ENCODE measurements at regions not wholly inside any gene's neighbourhood (a gene's known extent, or its start where the extent isn't known, plus 50 kb on each side); places are given as distances from the start of the nearest gene placed in this dataset.
"Not testable (repeated sequence)": the region's sequence is repeated elsewhere in the genome, so short reads cannot be mapped to it uniquely, and the experiment has no call there.

DNA sequence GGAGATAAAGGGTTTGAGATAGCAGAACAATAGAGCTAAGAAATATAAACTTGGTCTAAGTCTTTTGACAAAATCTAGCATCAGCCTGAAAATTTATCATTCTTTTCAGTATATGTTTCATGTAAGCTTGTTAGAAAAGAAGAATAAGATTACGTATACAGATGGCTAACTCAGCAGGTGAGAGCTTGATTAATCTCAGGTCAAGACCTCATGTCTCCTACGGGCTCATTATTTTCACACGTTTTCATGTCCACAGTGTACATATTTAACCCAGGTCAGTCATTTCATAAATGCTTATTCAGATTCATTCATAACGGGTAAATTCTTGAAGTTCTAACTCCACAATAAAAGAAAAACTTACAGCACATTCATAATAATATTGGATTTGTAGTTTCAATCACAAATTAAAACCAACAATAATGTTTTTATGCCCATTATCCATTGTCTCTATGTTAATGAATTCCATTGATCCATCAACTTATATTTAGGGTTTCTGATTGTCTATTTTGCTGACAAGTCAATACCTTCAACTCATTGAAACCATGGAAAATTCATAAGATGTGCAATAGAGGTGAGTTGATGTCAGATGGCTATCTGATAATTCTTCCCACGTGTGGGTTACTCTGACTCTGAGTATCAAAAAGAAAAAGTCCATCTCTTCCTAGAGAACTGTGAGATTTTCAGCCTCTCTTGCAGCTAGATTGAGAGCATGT, 102.6 kb downstream of the CASP12 start:
- Mint-ChIP-seq H3K27ac (no peak overlapping the region), H3K4me3 (no peak overlapping the region), H3K36me3 (ENCODE audit: low read depth) (peaks cover 20% of the 10 kb centered on the region), H3K27me3 (no peaks in the 10 kb centered on the region), H3K4me1 (peaks cover 27% of the 10 kb centered on the region), H3K9me3 (peaks cover 16% of the 10 kb centered on the region)
- DNase-seq: no peak
- ChIA-PET POLR2A (interaction anchor here (1.0 kb wide), 1 partner anchor 90 kb away, joined by 4 read pairs; no protein-coding TSS in a partner anchor), CTCF (interaction anchor here (1.0 kb wide), 1 partner anchor 77 kb away, joined by 3 read pairs; no protein-coding TSS in a partner anchor)

DNA sequence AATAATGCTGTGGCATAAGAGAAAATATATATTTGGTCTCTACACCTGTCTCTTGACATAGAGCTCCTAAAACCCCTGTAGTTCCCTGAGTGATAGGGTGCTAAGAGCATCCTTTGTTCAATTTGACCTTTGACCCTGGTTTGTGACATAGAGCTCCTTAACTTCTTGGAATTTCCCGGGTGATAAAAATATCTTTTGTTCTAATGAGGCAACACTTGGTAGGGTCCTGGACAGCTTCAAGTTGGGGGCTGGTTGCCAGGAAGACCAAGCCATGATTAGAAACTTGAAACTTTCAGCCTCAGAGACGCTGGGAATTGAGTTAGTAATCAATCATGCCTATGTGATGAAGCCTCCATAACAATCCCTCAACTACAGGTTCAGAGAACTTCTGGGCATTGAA, 105.4 kb downstream of the CASP12 start:
- ChIA-PET POLR2A (no interaction called here), CTCF (no interaction called here)
- H3K27me3 Mint-ChIP-seq: no peaks in the 10 kb centered on the region
- no peak for DNase-seq
- H3K36me3 Mint-ChIP-seq (ENCODE audit: low read depth): peaks cover 14% of the 10 kb centered on the region
- no peak overlapping the region for H3K27ac Mint-ChIP-seq
- H3K4me3 Mint-ChIP-seq: no peak overlapping the region
- peaks cover 16% of the 10 kb centered on the region for H3K9me3 Mint-ChIP-seq
- H3K4me1 Mint-ChIP-seq: peaks cover 5% of the 10 kb centered on the region

GRCh38 chr11:104791896-104792295, 106.4 kb downstream of the CASP12 start:
- CTCF ChIA-PET: no interaction called here
- no peak for DNase-seq
- Mint-ChIP-seq H3K36me3 (ENCODE audit: low read depth) (peaks cover 5% of the 10 kb centered on the region), H3K27me3 (no peaks in the 10 kb centered on the region), H3K4me1 (no peaks in the 10 kb centered on the region), H3K27ac (no peak overlapping the region), H3K9me3 (peaks cover 10% of the 10 kb centered on the region), H3K4me3 (no peak overlapping the region)
- POLR2A ChIA-PET: no interaction called here

GRCh38 chr11:104784684-104785460, 113.4 kb downstream of the CASP12 start:
- H3K36me3 Mint-ChIP-seq (ENCODE audit: low read depth): no peaks in the 10 kb centered on the region
- ChIA-PET CTCF (no interaction called here), POLR2A (no interaction called here)
- no peak for DNase-seq
- no peaks in the 10 kb centered on the region for H3K27me3 Mint-ChIP-seq
- no peaks in the 10 kb centered on the region for H3K9me3 Mint-ChIP-seq
- no peak overlapping the region for H3K4me3 Mint-ChIP-seq
- no peaks in the 10 kb centered on the region for H3K4me1 Mint-ChIP-seq
- H3K27ac Mint-ChIP-seq: no peak overlapping the region

GRCh38 chr11:104783241-104783640, 115.0 kb downstream of the CASP12 start:
- DNase-seq: no peak
- Mint-ChIP-seq H3K4me1 (no peaks in the 10 kb centered on the region), H3K9me3 (no peaks in the 10 kb centered on the region), H3K27ac (no peak overlapping the region), H3K36me3 (ENCODE audit: low read depth) (no peaks in the 10 kb centered on the region), H3K4me3 (no peak overlapping the region), H3K27me3 (no peaks in the 10 kb centered on the region)
- ChIA-PET CTCF (no interaction called here), POLR2A (no interaction called here)

- POLR2A ChIA-PET: no interaction called here
- Mint-ChIP-seq H3K27me3 (no peaks in the 10 kb centered on the region), H3K4me3 (no peak overlapping the region), H3K4me1 (no peaks in the 10 kb centered on the region), H3K36me3 (ENCODE audit: low read depth) (no peaks in the 10 kb centered on the region), H3K9me3 (no peaks in the 10 kb centered on the region), H3K27ac (no peak overlapping the region)
- CTCF ChIA-PET: no interaction called here
- DNase-seq: no peak
These were observed 115.9 kb downstream of the CASP12 start for GRCh38 chr11:104782377-104782754.

DNA sequence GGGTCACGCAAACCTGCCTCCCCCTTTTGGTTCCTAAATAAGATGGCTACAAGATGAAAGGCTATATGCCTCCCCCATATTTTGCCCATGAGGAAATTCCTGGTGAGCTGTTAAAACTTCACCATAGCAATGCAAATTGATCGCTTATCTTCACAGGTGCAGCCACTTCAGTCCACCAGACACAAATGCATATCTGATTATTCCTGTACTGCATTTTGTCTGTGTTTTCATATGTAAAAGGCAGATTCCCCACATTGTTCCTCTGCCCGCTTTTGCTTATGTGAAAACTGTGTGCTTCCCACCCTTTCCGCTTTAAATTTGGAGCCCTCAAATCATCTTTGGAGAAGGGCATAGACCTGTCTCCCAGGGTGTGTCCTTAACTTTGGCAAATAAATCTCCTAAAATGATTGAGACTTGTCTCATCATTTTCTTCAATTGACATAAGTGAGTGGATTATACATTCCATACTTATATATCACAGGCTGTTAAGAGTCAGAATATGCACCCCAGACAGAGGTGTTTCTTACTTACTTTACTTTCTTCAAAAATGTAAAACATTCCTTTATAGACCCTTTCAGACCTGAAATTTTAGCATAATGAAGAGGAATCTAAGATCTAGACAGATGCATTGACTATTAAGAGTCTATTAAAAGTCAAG, 116.4 kb downstream of the CASP12 start:
- Mint-ChIP-seq H3K9me3 (no peaks in the 10 kb centered on the region), H3K4me1 (no peaks in the 10 kb centered on the region), H3K36me3 (ENCODE audit: low read depth) (no peaks in the 10 kb centered on the region), H3K4me3 (no peak overlapping the region), H3K27me3 (no peaks in the 10 kb centered on the region), H3K27ac (no peak overlapping the region)
- CTCF ChIA-PET: no interaction called here
- POLR2A ChIA-PET: no interaction called here
- no peak for DNase-seq

GRCh38 chr11:104781037-104781436, 117.2 kb downstream of the CASP12 start:
- no peaks in the 10 kb centered on the region for H3K27me3 Mint-ChIP-seq
- no peaks in the 10 kb centered on the region for H3K4me1 Mint-ChIP-seq
- ChIA-PET POLR2A (no interaction called here), CTCF (no interaction called here)
- no peak overlapping the region for H3K4me3 Mint-ChIP-seq
- no peaks in the 10 kb centered on the region for H3K36me3 Mint-ChIP-seq (ENCODE audit: low read depth)
- H3K9me3 Mint-ChIP-seq: no peaks in the 10 kb centered on the region
- DNase-seq: no peak
- H3K27ac Mint-ChIP-seq: no peak overlapping the region

- H3K36me3 Mint-ChIP-seq (ENCODE audit: low read depth): no peaks in the 10 kb centered on the region
These were observed 121.6 kb downstream of the CASP12 start for GRCh38 chr11:104776501-104777170.

DNA sequence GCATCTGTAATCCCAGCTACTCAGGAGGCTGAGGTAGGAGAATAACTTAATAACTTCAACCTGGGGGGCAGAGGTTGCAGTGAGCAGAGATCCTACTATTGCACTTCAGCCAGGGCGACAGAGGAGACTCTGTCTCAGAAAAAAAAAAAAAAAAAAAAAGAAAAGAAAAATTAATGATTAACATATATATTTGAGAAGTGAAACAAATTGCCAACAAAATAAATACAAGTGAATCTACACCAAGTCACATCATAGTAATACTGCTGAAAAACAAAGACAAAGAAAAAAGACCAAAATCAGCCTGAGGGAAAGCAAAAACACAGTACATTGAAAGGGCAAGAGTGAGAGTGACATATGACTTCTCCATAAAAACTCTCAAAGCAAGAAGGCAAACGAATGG, 123.7 kb downstream of the CASP12 start:
- H3K27ac Mint-ChIP-seq: no peak overlapping the region
- peaks cover 6% of the 10 kb centered on the region for H3K36me3 Mint-ChIP-seq (ENCODE audit: low read depth)
- peaks cover 11% of the 10 kb centered on the region for H3K4me1 Mint-ChIP-seq
- no peaks in the 10 kb centered on the region for H3K27me3 Mint-ChIP-seq
- POLR2A ChIA-PET: no interaction called here
- peaks cover 5% of the 10 kb centered on the region for H3K9me3 Mint-ChIP-seq
- CTCF ChIA-PET: no interaction called here
- H3K4me3 Mint-ChIP-seq: no peak overlapping the region
- DNase-seq: no peak

More at GRCh38 chr11:104776501-104777170, 121.6 kb downstream of the CASP12 start:
- Mint-ChIP-seq H3K4me1 (peaks cover 11% of the 10 kb centered on the region), H3K27me3 (no peaks in the 10 kb centered on the region), H3K27ac (no peak overlapping the region), H3K9me3 (peaks cover 5% of the 10 kb centered on the region), H3K4me3 (no peak overlapping the region)
- CTCF ChIA-PET: no interaction called here
- DNase-seq: no peak
- POLR2A ChIA-PET: no interaction called here

GRCh38 chr11:104772806-104773241, 125.4 kb downstream of the CASP12 start:
- DNase-seq: no peak
- Mint-ChIP-seq H3K9me3 (peaks cover 12% of the 10 kb centered on the region), H3K27ac (no peak overlapping the region), H3K4me1 (peaks cover 11% of the 10 kb centered on the region), H3K36me3 (ENCODE audit: low read depth) (peaks cover 11% of the 10 kb centered on the region), H3K27me3 (no peaks in the 10 kb centered on the region), H3K4me3 (no peak overlapping the region)
- ChIA-PET CTCF (no interaction called here), POLR2A (no interaction called here)

GRCh38 chr11:104771763-104772162, 126.5 kb downstream of the CASP12 start:
- H3K4me1 Mint-ChIP-seq: peaks cover 11% of the 10 kb centered on the region
- POLR2A ChIA-PET: no interaction called here
- peaks cover 11% of the 10 kb centered on the region for H3K36me3 Mint-ChIP-seq (ENCODE audit: low read depth)
- H3K27me3 Mint-ChIP-seq: no peaks in the 10 kb centered on the region
- DNase-seq: no peak
- no peak overlapping the region for H3K27ac Mint-ChIP-seq
- H3K9me3 Mint-ChIP-seq: peaks cover 12% of the 10 kb centered on the region
- H3K4me3 Mint-ChIP-seq: no peak overlapping the region
- CTCF ChIA-PET: no interaction called here

DNA sequence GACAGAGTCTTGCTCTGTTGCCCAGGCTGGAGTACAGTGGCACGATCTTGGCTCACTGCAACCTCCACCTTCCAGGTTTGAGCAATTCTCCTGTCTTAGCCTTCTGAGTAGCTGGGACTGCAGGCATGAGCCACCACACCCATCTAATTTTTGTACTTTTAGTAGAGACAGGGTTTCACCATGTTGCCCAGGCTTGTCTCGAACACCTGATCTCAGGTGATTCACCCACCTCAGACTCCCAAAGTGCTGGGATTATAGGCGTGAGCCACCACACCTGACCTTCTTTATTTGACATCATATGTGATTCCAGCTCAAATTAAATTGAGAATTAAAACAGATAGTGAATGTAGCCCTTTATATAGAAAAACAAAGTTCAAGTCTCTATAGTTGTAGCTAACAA, 127.2 kb downstream of the CASP12 start:
- H3K4me3 Mint-ChIP-seq, H3K27ac Mint-ChIP-seq, H3K27me3 Mint-ChIP-seq, CTCF ChIA-PET, POLR2A ChIA-PET, DNase-seq: not testable (repeated sequence)
- peaks cover 15% of the 10 kb centered on the region for H3K9me3 Mint-ChIP-seq
- peaks cover 11% of the 10 kb centered on the region for H3K4me1 Mint-ChIP-seq
- peaks cover 11% of the 10 kb centered on the region for H3K36me3 Mint-ChIP-seq (ENCODE audit: low read depth)
